IPS-18c (cell line): ENCODE measurements at regions not wholly inside any gene's neighbourhood (a gene's known extent, or its start where the extent isn't known, plus 50 kb on each side); places are given as distances from the start of the nearest gene placed in this dataset.

Experiments
- H3K4me3 ChIP-seq: 2 replicates; pipeline ENCODE4 v1.7.0; 2013; ENCODE audit warnings: low read depth, mild to moderate bottlenecking, low read length, moderate library complexity; ENCODE audit not compliant: insufficient read depth
- H3K9me3 ChIP-seq: one replicate; pipeline ENCODE4 v1.6.1; 2013; ENCODE audit warnings: mild to moderate bottlenecking, low read length, moderate library complexity; ENCODE audit not compliant: control insufficient read depth, insufficient read depth

- no peak overlapping the region for H3K4me3 ChIP-seq
- no peaks in the 10 kb centered on the region for H3K9me3 ChIP-seq
These were observed 79.6 kb downstream of the RSPH3 start for GRCh38 chr6:158920311-158920905.

- H3K9me3 ChIP-seq, result no peaks in the 10 kb centered on the region
- H3K4me3 ChIP-seq, result no peak overlapping the region
These were observed 80.1 kb downstream of the RSPH3 start for GRCh38 chr6:158919865-158920264.

- Histone ChIP-seq H3K9me3 (no peaks in the 10 kb centered on the region), H3K4me3 (no peak overlapping the region)
These were observed 83.4 kb downstream of the RSPH3 start for GRCh38 chr6:158916617-158917016.

- H3K9me3 ChIP-seq, result no peaks in the 10 kb centered on the region
- H3K4me3 ChIP-seq, result no peak overlapping the region
These were observed 85.1 kb downstream of the RSPH3 start for GRCh38 chr6:158914923-158915322.

GRCh38 chr6:158913580-158913979 is 86.4 kb downstream of the RSPH3 start:
- H3K9me3 ChIP-seq, result no peaks in the 10 kb centered on the region
- H3K4me3 ChIP-seq, result no peak overlapping the region

- H3K9me3 ChIP-seq, result no peaks in the 10 kb centered on the region
These were observed 87.3 kb downstream of the RSPH3 start for GRCh38 chr6:158912655-158913054.

GRCh38 chr6:158911746-158912480 is 88.1 kb downstream of the RSPH3 start:
- H3K9me3 ChIP-seq, result no peaks in the 10 kb centered on the region

More at GRCh38 chr6:158912655-158913054, 87.3 kb downstream of the RSPH3 start:
- no peak overlapping the region; the same call in 1 of the 2 replicates for H3K4me3 ChIP-seq

GRCh38 chr6:158910484-158911440 is 89.2 kb downstream of the RSPH3 start:
- Histone ChIP-seq H3K4me3 (0 out of 2 replicates have a peak overlapping the region, but pooled peaks have one; percentile 10), H3K9me3 (no peaks in the 10 kb centered on the region)

More at GRCh38 chr6:158911746-158912480, 88.1 kb downstream of the RSPH3 start:
- H3K4me3 ChIP-seq, result no peak overlapping the region

- Histone ChIP-seq H3K4me3 (no peak overlapping the region), H3K9me3 (no peaks in the 10 kb centered on the region)
These were observed 90.1 kb downstream of the RSPH3 start for GRCh38 chr6:158909938-158910337.

- Histone ChIP-seq H3K4me3 (no peak overlapping the region), H3K9me3 (no peaks in the 10 kb centered on the region)
These were observed 89.4 kb upstream of the EZR start for GRCh38 chr6:158908606-158909005.

- H3K9me3 ChIP-seq, result no peaks in the 10 kb centered on the region
- no peak overlapping the region for H3K4me3 ChIP-seq
These were observed 88.8 kb upstream of the EZR start for GRCh38 chr6:158907931-158908330.

- Histone ChIP-seq H3K9me3 (no peaks in the 10 kb centered on the region), H3K4me3 (no peak overlapping the region)
These were observed 87.8 kb upstream of the EZR start for GRCh38 chr6:158906926-158907325.

- no peak overlapping the region for H3K4me3 ChIP-seq
- H3K9me3 ChIP-seq, result no peaks in the 10 kb centered on the region
These were observed 86.1 kb upstream of the EZR start for GRCh38 chr6:158905277-158905676.

- Histone ChIP-seq H3K4me3 (no peak overlapping the region), H3K9me3 (no peaks in the 10 kb centered on the region)
These were observed 84.6 kb upstream of the EZR start for GRCh38 chr6:158903801-158904200.

- Histone ChIP-seq H3K9me3 (no peaks in the 10 kb centered on the region), H3K4me3 (no peak overlapping the region)
These were observed 81.6 kb upstream of the EZR start for GRCh38 chr6:158900663-158901312.

- no peaks in the 10 kb centered on the region for H3K9me3 ChIP-seq
- H3K4me3 ChIP-seq, result no peak overlapping the region
These were observed 78.1 kb upstream of the EZR start for GRCh38 chr6:158897236-158897635.

- H3K9me3 ChIP-seq, result no peaks in the 10 kb centered on the region
- no peak overlapping the region for H3K4me3 ChIP-seq
These were observed 76.5 kb upstream of the EZR start for GRCh38 chr6:158895661-158896060.
